ENCODE measurements at regions not wholly inside any gene's neighbourhood (a gene's known extent, or its start where the extent isn't known, plus 50 kb on each side); places are given as distances from the start of the nearest gene placed in this dataset.

GRCh38 chr3:14318646-14319045 lies 83.8 kb upstream of the SLC6A6 start:
- no peak for FAIRE-seq

- no peak for FAIRE-seq
These were observed 82.7 kb upstream of the SLC6A6 start for GRCh38 chr3:14319654-14320182.

- FAIRE-seq = no peak
These were observed 82.2 kb upstream of the SLC6A6 start for GRCh38 chr3:14320219-14320618.

GRCh38 chr3:14322001-14322400 lies 80.4 kb upstream of the SLC6A6 start:
- no peak for FAIRE-seq

- FAIRE-seq = no peak
These were observed 79.6 kb upstream of the SLC6A6 start for GRCh38 chr3:14322667-14323295.

GRCh38 chr3:14323401-14324223 lies 78.8 kb upstream of the SLC6A6 start:
- FAIRE-seq = no peak

GRCh38 chr3:14324224-14324944 lies 78.0 kb upstream of the SLC6A6 start:
- FAIRE-seq = no peak

- FAIRE-seq = no peak
These were observed 74.0 kb upstream of the SLC6A6 start for GRCh38 chr3:14328422-14328821.

GRCh38 chr3:14329116-14329830 lies 73.1 kb upstream of the SLC6A6 start:
- peak; percentile 48 for FAIRE-seq

GRCh38 chr3:14329842-14330241 lies 72.6 kb upstream of the SLC6A6 start:
- no peak for FAIRE-seq

- no peak for FAIRE-seq
These were observed 71.9 kb upstream of the SLC6A6 start for GRCh38 chr3:14330508-14330907.

GRCh38 chr3:14331251-14331650 lies 71.2 kb upstream of the SLC6A6 start:
- no peak for FAIRE-seq

GRCh38 chr3:14332392-14332791 lies 70.0 kb upstream of the SLC6A6 start:
- FAIRE-seq = no peak

GRCh38 chr3:14333215-14333614 lies 69.2 kb upstream of the SLC6A6 start:
- no peak for FAIRE-seq

- no peak for FAIRE-seq
These were observed 68.8 kb upstream of the SLC6A6 start for GRCh38 chr3:14333621-14334020.

- FAIRE-seq = no peak
These were observed 68.3 kb upstream of the SLC6A6 start for GRCh38 chr3:14334136-14334535.

- no peak for FAIRE-seq
These were observed 67.5 kb upstream of the SLC6A6 start for GRCh38 chr3:14334936-14335335.

- no peak for FAIRE-seq
These were observed 66.3 kb upstream of the SLC6A6 start for GRCh38 chr3:14335774-14336748.

- FAIRE-seq = no peak
These were observed 65.4 kb upstream of the SLC6A6 start for GRCh38 chr3:14336749-14337598.

GRCh38 chr3:14337828-14338227 lies 64.6 kb upstream of the SLC6A6 start:
- FAIRE-seq = no peak

- FAIRE-seq = no peak
These were observed 64.2 kb upstream of the SLC6A6 start for GRCh38 chr3:14338242-14338641.
